A549 (cell line): ENCODE measurements at regions not wholly inside any gene's neighbourhood (a gene's known extent, or its start where the extent isn't known, plus 50 kb on each side); places are given as distances from the start of the nearest gene placed in this dataset.

Experiments used
- ATAC-seq, 2 experiments: fragments of 200-7000 bp in 1 of 2; fragments of >200 bp in 1 of 2; cut with Nextera tagmentation in 1 of 2; cut with Tn5 transposase in 1 of 2; 3 replicates each; pipeline versions ENCODE4 v1.8.0 to v1.9.1; 2018 to 2020; ENCODE audit warnings: mild to moderate bottlenecking in 1 of 2, moderate library complexity in 1 of 2
- CTCF ChIA-PET: fragments of 300-600 bp; sonication (Branson Sonifier 250); formaldehyde crosslinking; extraction: SDS; loops from one replicate; lab custom pipeline; 2021; ENCODE audit warnings: antibody characterized with exemption, inconsistent platforms; lab: Yijun Ruan, JAX
- POLR2A ChIA-PET: fragments of 350-600 bp; formaldehyde crosslinking; extraction: SDS; loops from one replicate; lab custom pipeline; 2021; ENCODE audit warnings: antibody characterized with exemption, inconsistent platforms; lab: Yijun Ruan, JAX
- DNase-seq, 2 experiments: peaks; one replicate each; pipeline versions ENCODE4 v3.0.0 to v3.0.0-alpha.2; 2011 to 2016; ENCODE audit warnings: low read depth in 1 of 2, low spot score in 1 of 2
- FAIRE-seq: peaks from 2 replicates; lab custom pipeline; 2011; peaks lifted over from hg19 to GRCh38; lab: Jason Lieb, UNC
- H3K27ac ChIP-seq, 2 experiments: fragments of >200 bp; sonication (Bioruptor Twin); formaldehyde crosslinking; 3 replicates each; pipeline ENCODE4 v1.5.1; 2016 to 2017
- H3K4me1 ChIP-seq: fragments of >200 bp; sonication (Bioruptor Twin); formaldehyde crosslinking; 3 replicates; pipeline ENCODE4 v1.6.1; 2016
- H3K4me2 ChIP-seq: fragments of >200 bp; sonication (Bioruptor Twin); formaldehyde crosslinking; 3 replicates; pipeline ENCODE4 v1.6.1; 2016
- H3K4me3 ChIP-seq: fragments of >200 bp; sonication (Bioruptor Twin); formaldehyde crosslinking; 3 replicates; pipeline ENCODE4 v1.5.1; 2016
- H3K9me3 ChIP-seq: fragments of >200 bp; sonication (Bioruptor Twin); formaldehyde crosslinking; 3 replicates; pipeline ENCODE4 v1.6.1; 2016
- ATOH8 ChIP-seq: fragments of 250-450 bp; sonication (Bioruptor Pico); IDR thresholded peaks from 2 replicates; pipeline ENCODE4 v1.5.0; 2020; ENCODE audit warnings: low read depth, mild to moderate bottlenecking, moderate library complexity
- BHLHE40 ChIP-seq: IDR thresholded peaks from 2 replicates; pipeline ENCODE4 v1.6.1; 2012; ENCODE audit warnings: low read depth, low read length, inconsistent platforms
- CEBPB ChIP-seq, 2 experiments: fragments of >200 bp in 1 of 2; sonication (Bioruptor Twin) in 1 of 2; formaldehyde crosslinking in 1 of 2; IDR thresholded peaks; 2 replicates each; pipeline ENCODE4 v1.6.1; 2012 to 2016
- EHF ChIP-seq: fragments of 250-450 bp; sonication (Bioruptor Pico); IDR thresholded peaks from 2 replicates; pipeline ENCODE4 v1.5.0; 2020; ENCODE audit warnings: mild to moderate bottlenecking
- EHMT2 ChIP-seq: fragments of 200-600 bp; sonication (generic); IDR thresholded peaks from 2 replicates; pipeline ENCODE4 v1.6.1; 2016; ENCODE audit warnings: antibody characterized with exemption, low read depth, mild to moderate bottlenecking, moderate library complexity
- ELK1 ChIP-seq: fragments of 150-350 bp; IDR thresholded peaks from 2 replicates; pipeline ENCODE4 v1.6.1; 2014; ENCODE audit warnings: low read depth, mild to moderate bottlenecking, low read length
- ESRRA ChIP-seq: fragments of 150-350 bp; IDR thresholded peaks from 2 replicates; pipeline ENCODE4 v1.6.1; 2014; ENCODE audit warnings: mild to moderate bottlenecking, low read length, borderline replicate concordance
- FOSL2 ChIP-seq, 2 experiments: fragments of 450-650 bp in 1 of 2; fragments of >200 bp in 1 of 2; sonication (Bioruptor Twin) in 1 of 2; formaldehyde crosslinking; IDR thresholded peaks; 2 replicates each; pipeline versions ENCODE4 v1.5.0 to v1.6.1; 2016 to 2020; ENCODE audit warnings: mild to moderate bottlenecking in 1 of 2, moderate library complexity in 1 of 2
- FOXS1 ChIP-seq: fragments of 250-450 bp; sonication (Bioruptor Pico); IDR thresholded peaks from 2 replicates; pipeline ENCODE4 v1.5.0; 2020; ENCODE audit warnings: mild to moderate bottlenecking, moderate library complexity
- HOXA7 ChIP-seq: fragments of 250-450 bp; sonication (Bioruptor Pico); IDR thresholded peaks from 2 replicates; pipeline ENCODE4 v1.5.0; 2020; ENCODE audit warnings: mild to moderate bottlenecking, moderate library complexity
- HOXB13 ChIP-seq: fragments of 250-450 bp; sonication (Bioruptor Pico); IDR thresholded peaks from 2 replicates; pipeline ENCODE4 v1.5.0; 2020; ENCODE audit warnings: low read depth, mild to moderate bottlenecking, moderate library complexity
- HOXB5 ChIP-seq: fragments of 250-450 bp; sonication (Bioruptor Pico); IDR thresholded peaks from 2 replicates; pipeline ENCODE4 v1.5.0; 2020; ENCODE audit warnings: mild to moderate bottlenecking, moderate library complexity
- KDM1A ChIP-seq: fragments of 200-600 bp; sonication (generic); IDR thresholded peaks from 2 replicates; pipeline ENCODE4 v1.6.1; 2016; ENCODE audit warnings: low read depth, mild to moderate bottlenecking
- KDM5A ChIP-seq: fragments of 200-600 bp; sonication (generic); IDR thresholded peaks from 2 replicates; pipeline ENCODE4 v1.6.1; 2016; ENCODE audit warnings: antibody characterized with exemption, mild to moderate bottlenecking
- MAZ ChIP-seq: fragments of 150-350 bp; IDR thresholded peaks from 2 replicates; pipeline ENCODE4 v1.6.1; 2014; ENCODE audit warnings: antibody characterized with exemption, low read depth, low read length, borderline replicate concordance
- NFE2L2 ChIP-seq: fragments of 150-350 bp; conservative IDR thresholded peaks from 2 replicates; pipeline ENCODE4 v1.6.1; 2014; ENCODE audit warnings: low read length
- PBX3 ChIP-seq: IDR thresholded peaks from 2 replicates; pipeline ENCODE4 v1.6.1; 2012
- PHF8 ChIP-seq: fragments of 200-600 bp; sonication (generic); IDR thresholded peaks from 2 replicates; pipeline ENCODE4 v1.6.1; 2016; ENCODE audit warnings: low read depth, mild to moderate bottlenecking, antibody characterized with exemption, moderate library complexity, borderline replicate concordance
- POLR2A ChIP-seq: IDR thresholded peaks from 2 replicates; pipeline ENCODE4 v1.6.1; 2012; ENCODE audit warnings: mild to moderate bottlenecking, low read length
- RAD21 ChIP-seq, 2 experiments: fragments of >200 bp in 1 of 2; sonication (Bioruptor Twin) in 1 of 2; formaldehyde crosslinking in 1 of 2; IDR thresholded peaks in 1 of 2; conservative IDR thresholded peaks in 1 of 2; 2 replicates in 1 of 2; 3 replicates in 1 of 2; pipeline ENCODE4 v1.6.1; 2012 to 2018; ENCODE audit warnings: inconsistent platforms in 1 of 2
- RCOR1 ChIP-seq: fragments of 150-350 bp; IDR thresholded peaks from 2 replicates; pipeline ENCODE4 v1.6.1; 2014; ENCODE audit warnings: antibody characterized with exemption, low read length, low read depth
- REST ChIP-seq: fragments of 200-600 bp; sonication (generic); IDR thresholded peaks from 2 replicates; pipeline ENCODE4 v1.6.1; 2016; ENCODE audit warnings: antibody characterized with exemption, mild to moderate bottlenecking, moderate library complexity
- RNF2 ChIP-seq: fragments of 200-600 bp; sonication (generic); IDR thresholded peaks from 2 replicates; pipeline ENCODE4 v1.6.1; 2016; ENCODE audit warnings: low read depth, mild to moderate bottlenecking, antibody characterized with exemption, moderate library complexity, borderline replicate concordance
- SMC3 ChIP-seq: fragments of >200 bp; sonication (Bioruptor Twin); formaldehyde crosslinking; IDR thresholded peaks from 3 replicates; pipeline ENCODE4 v1.6.1; 2018; ENCODE audit warnings: inconsistent platforms
- TFCP2L1 ChIP-seq: fragments of 250-450 bp; sonication (Bioruptor Pico); IDR thresholded peaks from 2 replicates; pipeline ENCODE4 v1.5.0; 2021; ENCODE audit warnings: mild to moderate bottlenecking
- ZNF302 ChIP-seq: fragments of 250-450 bp; sonication (Bioruptor Pico); IDR thresholded peaks from 2 replicates; pipeline ENCODE4 v1.9.0; 2021; ENCODE audit warnings: inconsistent platforms, mild to moderate bottlenecking, moderate library complexity
- ZSCAN20 ChIP-seq: fragments of 250-450 bp; sonication (Bioruptor Pico); IDR thresholded peaks from 2 replicates; pipeline ENCODE4 v1.8.0; 2022; ENCODE audit warnings: mild to moderate bottlenecking, moderate library complexity
- WGBS: methylation state at CpG from one replicate; pipeline ENCODE4 v1.1.6; 2017; ENCODE audit errors: missing lambda C conversion rate; 5-methylcytosine and 5-hydroxymethylcytosine counted together

- no peak overlapping the region for H3K4me2 ChIP-seq
- no peaks in the 10 kb centered on the region for H3K9me3 ChIP-seq
- no peak overlapping the region for H3K4me3 ChIP-seq
- H3K4me1 ChIP-seq: no peaks in the 10 kb centered on the region
- DNase-seq: no peak
- no peak for FAIRE-seq
- ChIA-PET CTCF (no interaction called here), POLR2A (no interaction called here)
- no peak overlapping the region for H3K27ac ChIP-seq
- TF ChIP-seq KDM1A (no peak), SMC3 (no peak), PHF8 (no peak), RAD21 (conservative IDR thresholded peaks at IDR 0.05 in 1 of 2, IDR thresholded peaks at IDR 0.05 in 1 of 2) (no peak), MAZ (no peak), KDM5A (no peak), FOXS1 (CRISPR knock-in tag) (no peak), FOSL2 (IDR thresholded peaks at IDR 0.05) (no peak), FOSL2 (CRISPR knock-in tag; IDR thresholded peaks at IDR 0.05) (no peak), RNF2 (no peak), CEBPB (IDR thresholded peaks at IDR 0.05) (no peak), PBX3 (no peak), EHMT2 (no peak), REST (no peak), HOXA7 (CRISPR knock-in tag) (no peak)
- WGBS: 9% methylated on average over 7 of the region's 16 CpGs
- no peak for ATAC-seq
Measured at GRCh38 chr13:112234131-112234875, 141.9 kb upstream of the SPACA7 start.

GRCh38 chr13:112236016-112236415, 140.1 kb upstream of the SPACA7 start:
- no peak overlapping the region for H3K4me2 ChIP-seq
- no peaks in the 10 kb centered on the region for H3K9me3 ChIP-seq
- no peak overlapping the region for H3K27ac ChIP-seq
- ATAC-seq (no peak), FAIRE-seq (no peak), DNase-seq (no peak)
- 16% methylated on average over 7 of the region's 7 CpGs for WGBS
- no peaks in the 10 kb centered on the region for H3K4me1 ChIP-seq
- no peak overlapping the region for H3K4me3 ChIP-seq
- CTCF ChIA-PET: no interaction called here
- POLR2A ChIA-PET: no interaction called here
- TF ChIP-seq NFE2L2: no peak
- no peak for TF ChIP-seq POLR2A
- TF ChIP-seq REST: no peak
- no peak for TF ChIP-seq HOXB13 (CRISPR knock-in tag)
- no peak for TF ChIP-seq TFCP2L1 (CRISPR knock-in tag)
- TF ChIP-seq ATOH8 (CRISPR knock-in tag): no peak
- TF ChIP-seq HOXA7 (CRISPR knock-in tag): no peak
- no peak for TF ChIP-seq EHF (CRISPR knock-in tag)
- no peak for TF ChIP-seq ZSCAN20
- TF ChIP-seq RCOR1: no peak
- TF ChIP-seq BHLHE40: no peak
- TF ChIP-seq ELK1: no peak
- TF ChIP-seq HOXB5 (CRISPR knock-in tag): no peak
- no peak for TF ChIP-seq ZNF302 (CRISPR knock-in tag)
- no peak for TF ChIP-seq ESRRA
